GM10847 (cell line): ENCODE measurements at regions not wholly inside any gene's neighbourhood (a gene's known extent, or its start where the extent isn't known, plus 50 kb on each side); places are given as distances from the start of the nearest gene placed in this dataset.

Experiments used
- POLR2A ChIP-seq: IDR thresholded peaks from 2 replicates; pipeline ENCODE4 v1.6.1; 2011; ENCODE audit not compliant: insufficient read length; ENCODE audit errors: extremely low read depth

- TF ChIP-seq POLR2A: no peak
Measured at GRCh38 chr10:30560326-30560725, 69.2 kb downstream of the LYZL2 start.

- TF ChIP-seq POLR2A: no peak
Measured at GRCh38 chr10:30559180-30559579, 70.4 kb downstream of the LYZL2 start.

GRCh38 chr10:30558411-30558810, 71.1 kb downstream of the LYZL2 start:
- no peak for TF ChIP-seq POLR2A

- no peak for TF ChIP-seq POLR2A
Measured at GRCh38 chr10:30557884-30558283, 71.7 kb downstream of the LYZL2 start.

- TF ChIP-seq POLR2A: no peak
Measured at GRCh38 chr10:30556189-30556588, 73.4 kb downstream of the LYZL2 start.

- no peak for TF ChIP-seq POLR2A
Measured at GRCh38 chr10:30555465-30555864, 74.1 kb downstream of the LYZL2 start.

- no peak for TF ChIP-seq POLR2A
Measured at GRCh38 chr10:30554440-30554825, 75.1 kb downstream of the LYZL2 start.

GRCh38 chr10:30553626-30554439, 75.7 kb downstream of the LYZL2 start:
- no peak for TF ChIP-seq POLR2A

- no peak for TF ChIP-seq POLR2A
Measured at GRCh38 chr10:30553018-30553625, 76.4 kb downstream of the LYZL2 start.

- no peak for TF ChIP-seq POLR2A
Measured at GRCh38 chr10:30550967-30551815, 78.4 kb downstream of the LYZL2 start.

GRCh38 chr10:30546511-30546910, 83.0 kb downstream of the LYZL2 start:
- TF ChIP-seq POLR2A: no peak

GRCh38 chr10:30542895-30543288, 86.7 kb downstream of the LYZL2 start:
- no peak for TF ChIP-seq POLR2A

- TF ChIP-seq POLR2A: no peak
Measured at GRCh38 chr10:30542001-30542894, 87.3 kb downstream of the LYZL2 start.

- no peak for TF ChIP-seq POLR2A
Measured at GRCh38 chr10:30540276-30540675, 89.3 kb downstream of the LYZL2 start.

GRCh38 chr10:30538086-30538485, 91.5 kb downstream of the LYZL2 start:
- no peak for TF ChIP-seq POLR2A
